ENCODE measurements at regions not wholly inside any gene's neighbourhood (a gene's known extent, or its start where the extent isn't known, plus 50 kb on each side); places are given as distances from the start of the nearest gene placed in this dataset.

DNA sequence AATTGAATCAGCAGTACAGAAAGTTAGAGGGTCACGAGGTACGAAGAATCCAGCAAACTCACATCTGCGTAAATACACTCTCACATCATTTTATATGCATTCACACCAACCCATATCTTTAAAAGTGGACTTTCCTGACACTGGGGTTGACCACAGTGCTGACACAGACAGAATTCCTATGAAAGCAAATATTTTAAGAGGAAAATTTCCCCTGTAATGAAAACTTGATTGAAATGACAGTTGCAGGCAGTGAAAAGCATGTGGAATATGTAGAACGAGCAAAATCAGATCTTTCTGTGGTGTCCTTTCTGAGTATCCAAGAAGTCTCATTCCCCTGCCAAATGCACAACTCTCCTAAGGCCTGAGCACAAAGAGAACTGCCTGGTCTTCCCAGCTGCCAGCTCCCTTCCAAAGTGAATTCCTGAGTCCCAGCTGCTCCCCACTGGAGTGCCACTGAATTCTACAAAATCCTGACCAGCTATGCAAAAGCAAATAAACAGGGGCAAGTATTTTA, 50.5 kb upstream of the FAM9C start:
- no peak for DNase-seq

DNA sequence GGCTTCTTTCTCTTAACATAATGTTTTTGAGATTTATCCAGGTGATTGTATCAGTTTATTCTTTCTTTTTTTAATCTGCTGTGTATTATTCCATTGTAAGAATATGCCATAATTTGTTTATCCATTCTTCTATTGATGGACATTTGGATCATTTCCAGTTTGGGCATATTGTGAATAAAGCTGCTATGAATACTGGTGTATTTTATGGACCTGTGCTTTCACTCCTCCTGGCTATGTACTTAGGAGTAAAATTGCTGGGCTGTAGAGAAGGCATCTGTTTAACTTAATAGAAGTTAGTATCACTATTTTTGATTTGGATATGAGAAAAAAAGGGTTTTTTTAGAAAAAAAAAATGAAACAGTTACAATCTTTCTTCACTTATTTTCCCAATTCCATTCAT, 50.0 kb upstream of the FAM9C start:
- DNase-seq: no peak
